ENCODE measurements at regions not wholly inside any gene's neighbourhood (a gene's known extent, or its start where the extent isn't known, plus 50 kb on each side); places are given as distances from the start of the nearest gene placed in this dataset.

DNA sequence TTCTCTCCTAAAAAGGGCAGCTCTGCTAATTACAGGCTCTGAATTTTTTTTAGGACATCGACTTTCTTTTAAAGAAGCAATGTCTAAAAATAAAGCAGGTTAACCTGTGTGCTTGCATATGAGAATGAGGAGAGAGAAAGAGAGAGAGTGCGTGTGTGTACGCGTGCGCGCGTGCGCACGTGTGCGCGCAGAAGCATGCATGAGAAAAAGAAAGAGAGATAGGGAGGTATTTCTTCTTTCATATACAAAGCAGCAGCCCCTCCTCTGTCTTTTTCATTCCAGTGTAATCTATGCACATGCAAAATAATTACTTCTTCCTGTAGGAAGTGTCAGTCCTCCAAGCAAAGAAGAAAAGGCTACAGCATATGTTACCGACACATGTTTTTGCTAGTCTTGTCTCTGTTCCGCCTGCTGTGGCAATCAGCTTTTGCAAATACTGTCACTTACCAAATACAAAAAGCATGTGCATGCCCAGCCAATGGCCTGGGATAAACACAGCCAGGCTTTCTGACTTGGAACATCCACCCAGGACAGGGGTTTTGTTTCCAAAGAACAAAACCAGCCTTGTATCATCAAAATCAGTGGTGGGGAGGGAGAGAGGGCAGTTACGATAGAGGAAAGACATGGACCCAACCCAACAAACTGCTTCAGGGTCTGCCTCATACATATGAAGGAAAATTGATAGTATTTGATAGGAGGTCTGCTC, 252.3 kb upstream of the SLC24A2 start:
- DNase-seq, result peak; percentile 55

DNA sequence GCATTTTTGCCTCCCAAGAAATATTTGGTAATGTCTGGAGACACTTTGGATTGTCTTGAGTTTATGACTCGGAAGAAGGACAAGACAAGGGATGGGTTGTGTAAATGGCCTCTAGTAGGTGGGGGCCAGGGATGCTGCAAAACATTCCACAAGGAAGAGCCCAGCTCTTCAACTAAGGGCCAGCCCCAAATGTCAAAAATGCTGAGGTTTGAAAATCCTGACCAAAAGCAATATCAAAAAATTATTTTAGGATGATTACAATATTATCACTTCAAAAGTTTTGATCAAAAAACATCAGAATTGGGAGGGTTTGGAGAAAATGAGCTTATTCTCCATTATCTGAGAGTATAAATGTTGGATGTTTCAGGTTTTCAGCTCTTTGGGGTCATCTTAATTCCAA, 248.9 kb upstream of the SLC24A2 start:
- DNase-seq, result no peak

DNA sequence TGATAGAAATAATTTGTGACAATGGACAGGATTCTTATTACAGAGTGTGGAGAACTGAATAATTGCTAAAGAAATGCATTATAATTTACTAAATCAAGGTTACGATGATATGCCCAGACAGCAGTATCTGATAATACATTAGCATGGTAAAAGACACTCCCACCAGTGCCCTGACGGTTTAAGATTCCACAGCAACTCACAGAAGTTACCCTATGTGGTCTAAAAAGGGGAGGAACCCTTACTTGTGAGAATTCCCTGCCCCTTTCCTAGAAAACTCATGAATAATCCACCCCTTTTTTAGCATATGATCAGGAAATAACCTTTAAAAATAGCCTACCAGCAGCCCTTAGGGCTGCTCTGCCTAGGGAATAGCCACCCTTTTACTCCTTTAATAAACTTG, 244.7 kb upstream of the SLC24A2 start:
- DNase-seq, result no peak

DNA sequence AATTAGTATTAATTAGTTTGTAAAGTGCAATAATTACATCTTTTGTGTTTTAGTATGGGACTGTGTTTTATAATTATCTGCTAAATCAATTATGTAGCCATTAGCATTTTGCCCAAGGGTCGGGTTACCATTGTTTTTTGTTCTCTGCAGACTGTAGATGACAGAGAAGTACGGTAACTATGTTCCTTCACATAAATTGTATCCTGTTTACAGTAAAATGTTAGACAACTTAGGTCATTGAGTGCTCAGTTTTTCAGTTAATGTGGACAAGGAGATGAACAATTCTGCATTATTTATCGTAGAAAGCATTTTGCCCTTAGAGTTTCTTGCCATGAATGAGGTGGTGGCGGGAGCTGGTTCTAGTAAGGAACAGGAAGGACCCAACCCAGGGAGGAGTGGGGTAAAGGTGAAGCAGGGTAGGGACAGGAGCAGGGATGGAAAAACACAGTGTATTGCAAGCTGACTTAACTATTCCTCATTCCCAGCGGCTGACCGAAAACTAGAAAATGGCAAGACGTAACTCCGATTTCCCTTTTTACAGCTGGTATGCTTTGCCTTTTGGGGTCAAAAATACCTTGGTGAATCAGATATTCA, 243.7 kb upstream of the SLC24A2 start:
- DNase-seq, result no peak

- no peak for DNase-seq
These were observed 243.0 kb upstream of the SLC24A2 start for GRCh38 chr9:20031836-20032235.

GRCh38 chr9:20030671-20031070, 241.8 kb upstream of the SLC24A2 start:
- DNase-seq, result no peak

DNA sequence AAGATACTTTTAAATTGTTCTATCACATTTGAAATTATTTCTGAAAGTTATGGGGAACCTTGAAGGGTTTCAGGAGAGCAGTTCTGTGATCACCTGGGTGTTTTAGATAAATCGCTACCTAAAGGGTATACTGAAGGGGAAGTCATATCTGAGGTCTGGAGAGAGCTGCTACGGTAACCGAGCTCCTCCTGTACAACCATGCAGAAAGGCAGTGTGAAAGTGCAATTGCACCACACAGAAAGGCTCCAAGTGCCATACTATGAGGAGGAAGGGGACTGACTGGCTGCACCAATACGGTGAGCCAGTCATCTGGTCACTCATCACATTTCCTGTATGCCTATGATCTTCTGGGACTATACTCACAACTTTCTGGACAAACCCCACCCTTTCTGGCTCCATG, 241.4 kb upstream of the SLC24A2 start:
- DNase-seq, result no peak

- DNase-seq, result no peak
These were observed 240.0 kb upstream of the SLC24A2 start for GRCh38 chr9:20028849-20029231.

- no peak for DNase-seq
These were observed 239.5 kb upstream of the SLC24A2 start for GRCh38 chr9:20028192-20028848.

GRCh38 chr9:20023961-20024571, 235.2 kb upstream of the SLC24A2 start:
- DNase-seq, result no peak

DNA sequence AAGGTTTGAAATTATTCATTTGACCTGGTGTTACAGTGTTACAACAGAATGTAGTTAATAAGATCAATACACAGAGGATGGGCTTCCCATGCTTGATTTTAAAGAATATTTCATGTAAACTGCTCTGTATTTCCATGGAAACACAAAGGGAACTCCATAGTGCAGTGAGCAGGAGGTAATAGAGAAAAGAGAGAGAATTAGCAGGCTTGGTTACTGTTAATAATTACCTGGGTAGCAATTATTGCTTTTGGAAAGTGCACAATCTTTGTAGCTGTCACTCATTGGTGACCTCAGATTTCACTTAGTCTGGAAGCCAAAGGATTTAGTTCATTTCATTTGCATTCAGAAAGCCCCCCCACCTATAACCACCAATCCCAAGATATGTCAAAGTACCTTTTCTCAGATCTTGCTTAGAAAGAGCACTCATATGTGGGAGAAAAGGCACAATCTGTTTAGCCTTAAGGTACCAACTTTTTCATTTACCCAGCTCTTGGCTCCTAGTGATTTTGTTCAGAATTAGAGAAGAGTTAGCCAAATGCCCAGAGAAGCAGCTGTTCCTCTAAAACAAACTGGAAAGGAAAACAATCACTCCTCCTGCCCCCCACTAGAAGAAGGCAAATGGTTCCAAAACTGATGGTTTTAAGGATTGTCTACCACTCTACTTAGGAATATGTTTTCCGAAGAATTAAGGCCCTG, 234.5 kb upstream of the SLC24A2 start:
- no peak for DNase-seq

GRCh38 chr9:20022410-20022809, 233.6 kb upstream of the SLC24A2 start:
- no peak for DNase-seq

GRCh38 chr9:20016611-20017010, 227.8 kb upstream of the SLC24A2 start:
- DNase-seq, result no peak

DNA sequence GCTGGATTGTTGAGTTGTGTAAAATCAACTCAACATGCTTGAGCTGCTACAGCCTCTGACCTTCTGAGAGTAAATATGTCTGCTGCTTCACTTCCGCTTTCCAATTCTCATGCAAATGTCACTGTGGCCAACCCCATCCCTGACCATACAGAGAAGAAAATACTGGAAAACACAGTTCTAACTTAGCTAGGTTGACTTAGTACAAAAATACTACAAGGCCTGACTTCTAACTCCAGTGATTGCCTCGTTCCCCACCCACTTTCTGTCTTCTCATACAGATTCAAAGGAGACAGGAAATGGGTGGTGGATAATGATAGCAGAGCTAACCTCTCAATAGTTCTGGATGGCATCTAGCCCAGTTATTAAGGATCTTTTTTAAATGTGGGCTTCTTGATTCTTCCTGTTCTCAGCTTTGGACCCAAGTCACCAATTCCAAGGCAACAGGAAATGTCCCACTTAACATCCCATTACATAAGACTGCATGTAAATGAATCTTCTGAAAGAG, 226.6 kb upstream of the SLC24A2 start:
- DNase-seq, result no peak

- DNase-seq, result no peak
These were observed 225.3 kb upstream of the SLC24A2 start for GRCh38 chr9:20014168-20014567.

DNA sequence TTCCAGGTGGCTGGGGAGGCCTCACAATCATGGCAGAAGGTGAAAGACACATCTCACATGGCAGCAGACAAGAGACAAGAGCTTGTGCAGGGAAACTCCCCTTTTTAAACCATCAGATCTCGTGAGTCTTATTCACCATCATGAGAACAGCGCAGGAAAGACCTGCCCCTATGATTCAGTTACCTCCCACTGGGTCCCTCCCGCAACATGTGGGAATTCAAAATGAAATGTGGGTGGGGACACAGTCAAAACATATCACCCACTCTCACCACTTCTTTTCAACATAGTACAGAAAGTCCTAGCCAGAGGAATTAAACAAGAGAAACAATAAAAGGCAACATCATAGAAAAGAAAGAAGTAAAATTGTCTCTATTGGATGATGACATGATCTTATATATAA, 223.4 kb upstream of the SLC24A2 start:
- no peak for DNase-seq

DNA sequence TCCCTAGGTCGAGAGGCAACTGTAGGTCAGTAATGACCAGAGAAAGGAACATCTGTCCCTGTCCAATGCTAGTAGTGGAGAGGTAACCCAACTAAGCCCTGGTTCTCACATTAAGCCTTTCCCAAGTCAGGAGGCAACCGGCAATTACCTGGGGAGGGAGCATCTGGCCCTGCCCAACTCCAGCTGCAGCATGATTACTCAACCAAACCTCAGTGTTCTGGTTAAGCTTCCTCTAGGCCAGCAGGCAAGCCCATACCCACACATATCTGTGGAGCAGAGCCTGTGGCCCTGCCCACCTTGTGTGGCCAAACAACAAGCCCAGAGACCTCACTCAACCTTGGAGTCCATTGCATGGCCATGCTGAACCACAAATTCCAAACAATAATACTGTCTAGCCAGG, 220.8 kb upstream of the SLC24A2 start:
- no peak for DNase-seq

- no peak for DNase-seq
These were observed 213.2 kb upstream of the SLC24A2 start for GRCh38 chr9:20002011-20002410.

DNA sequence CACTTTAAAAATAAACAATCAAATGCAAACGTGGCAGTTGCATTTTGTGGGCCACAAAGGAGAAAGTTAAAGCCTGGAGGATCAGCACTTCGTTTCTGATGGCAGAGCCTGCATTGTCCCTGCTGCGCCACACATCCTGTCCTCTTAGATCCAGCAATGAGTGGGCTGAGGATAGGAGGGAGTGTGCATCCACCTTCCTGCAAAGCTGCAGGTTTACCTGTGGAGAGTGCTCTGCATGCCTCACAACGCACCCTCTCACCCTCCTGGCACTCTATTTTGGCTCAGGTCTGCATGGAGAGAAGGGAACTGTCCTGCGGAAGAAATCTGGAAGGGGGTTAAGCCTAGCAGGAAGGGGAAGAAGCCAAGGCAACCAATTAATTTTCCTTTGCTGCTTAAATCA, 212.2 kb upstream of the SLC24A2 start:
- DNase-seq, result no peak

DNA sequence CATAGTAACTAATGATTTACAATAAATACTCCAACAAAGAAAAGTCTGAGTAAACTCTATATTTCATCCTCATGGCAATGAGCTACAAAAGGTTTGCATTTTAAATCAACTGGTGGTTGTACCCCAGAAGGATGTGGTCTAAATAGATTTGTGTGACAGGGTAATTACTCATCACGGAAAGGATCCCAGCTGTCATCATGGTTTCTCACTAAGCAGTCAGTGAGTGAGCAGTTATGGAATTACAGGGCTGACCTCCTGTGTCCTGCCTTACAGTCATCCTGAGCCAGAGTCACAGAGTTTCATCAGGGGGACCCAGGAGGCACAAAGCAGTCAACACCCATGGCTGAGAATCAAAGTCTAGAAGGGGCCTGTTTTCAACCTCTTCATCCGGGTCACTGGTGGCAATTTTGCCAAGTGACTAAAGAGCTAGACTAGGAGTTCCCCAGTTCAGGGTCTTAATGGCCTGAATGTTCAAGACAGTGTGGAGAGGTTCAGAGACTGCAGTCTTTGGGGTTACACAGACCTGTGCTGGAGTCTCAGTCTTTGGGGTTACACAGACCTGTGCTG, 210.7 kb upstream of the SLC24A2 start:
- DNase-seq, result no peak

GRCh38 chr9:19998823-19999455, 210.1 kb upstream of the SLC24A2 start:
- DNase-seq, result no peak

DNA sequence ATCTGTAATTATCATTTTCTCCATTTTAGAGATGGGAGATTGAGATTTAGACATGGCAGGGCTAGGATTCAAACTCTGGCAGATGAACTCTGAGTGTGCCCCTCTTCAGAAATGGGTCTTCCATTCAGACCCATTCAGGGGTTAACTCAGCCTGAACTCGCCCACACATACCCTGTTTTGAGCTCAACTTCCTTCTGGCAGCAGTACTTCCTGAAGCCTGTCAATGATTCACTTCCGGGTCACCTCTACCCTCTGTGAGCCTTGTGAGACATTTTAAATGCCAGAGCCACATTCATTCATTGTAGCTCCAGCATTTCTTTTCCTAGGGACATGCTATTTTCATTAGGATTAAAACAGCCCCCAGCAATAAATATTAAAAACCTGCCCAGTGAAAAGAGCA, 209.3 kb upstream of the SLC24A2 start:
- no peak for DNase-seq
